ENCODE measurements at regions not wholly inside any gene's neighbourhood (a gene's known extent, or its start where the extent isn't known, plus 50 kb on each side); places are given as distances from the start of the nearest gene placed in this dataset.
A peak's percentile ranks its signal among the peaks of the same experiment; 100 is the strongest.

- no peak for DNase-seq (ENCODE audit: extremely low read depth in 1 of 2, low read depth in 1 of 2)
Measured at GRCh38 chr17:77426676-77427386, 286.1 kb downstream of the SEC14L1 start.

- no peak for DNase-seq (ENCODE audit: extremely low read depth in 1 of 2, low read depth in 1 of 2)
Measured at GRCh38 chr17:77427391-77427991, 286.7 kb downstream of the SEC14L1 start.

- DNase-seq (ENCODE audit: extremely low read depth in 1 of 2, low read depth in 1 of 2): no peak
Measured at GRCh38 chr17:77428020-77428748, 287.4 kb downstream of the SEC14L1 start.

- DNase-seq (ENCODE audit: extremely low read depth in 1 of 2, low read depth in 1 of 2): no peak
Measured at GRCh38 chr17:77428749-77429368, 288.1 kb downstream of the SEC14L1 start.

- no peak for DNase-seq (ENCODE audit: extremely low read depth in 1 of 2, low read depth in 1 of 2)
Measured at GRCh38 chr17:77429369-77429968, 288.7 kb downstream of the SEC14L1 start.

- DNase-seq (ENCODE audit: extremely low read depth in 1 of 2, low read depth in 1 of 2): peak in 1 of 2 donors; percentile 74
Measured at GRCh38 chr17:77429969-77430752, 289.4 kb downstream of the SEC14L1 start.

- DNase-seq (ENCODE audit: extremely low read depth in 1 of 2, low read depth in 1 of 2): no peak
Measured at GRCh38 chr17:77432034-77432661, 291.4 kb downstream of the SEC14L1 start.

GRCh38 chr17:77432742-77433141, 292.0 kb downstream of the SEC14L1 start:
- DNase-seq (ENCODE audit: extremely low read depth in 1 of 2, low read depth in 1 of 2): no peak

GRCh38 chr17:77433385-77434135, 292.8 kb downstream of the SEC14L1 start:
- no peak for DNase-seq (ENCODE audit: extremely low read depth in 1 of 2, low read depth in 1 of 2)

GRCh38 chr17:77434136-77435114, 293.7 kb downstream of the SEC14L1 start:
- DNase-seq (ENCODE audit: extremely low read depth in 1 of 2, low read depth in 1 of 2): no peak

- DNase-seq (ENCODE audit: extremely low read depth in 1 of 2, low read depth in 1 of 2): no peak
Measured at GRCh38 chr17:77435272-77436057, 294.7 kb downstream of the SEC14L1 start.

- DNase-seq (ENCODE audit: extremely low read depth in 1 of 2, low read depth in 1 of 2): no peak
Measured at GRCh38 chr17:77436058-77436442, 295.3 kb downstream of the SEC14L1 start.

GRCh38 chr17:77436481-77436880, 295.7 kb downstream of the SEC14L1 start:
- no peak for DNase-seq (ENCODE audit: extremely low read depth in 1 of 2, low read depth in 1 of 2)

- no peak for DNase-seq (ENCODE audit: extremely low read depth in 1 of 2, low read depth in 1 of 2)
Measured at GRCh38 chr17:77437017-77437416, 296.2 kb downstream of the SEC14L1 start.

- no peak for DNase-seq (ENCODE audit: extremely low read depth in 1 of 2, low read depth in 1 of 2)
Measured at GRCh38 chr17:77437747-77438146, 297.0 kb downstream of the SEC14L1 start.

GRCh38 chr17:77438241-77439188, 297.7 kb downstream of the SEC14L1 start:
- no peak for DNase-seq (ENCODE audit: extremely low read depth in 1 of 2, low read depth in 1 of 2)
